Left kidney (tissue), 1 donor: ENCODE measurements at regions not wholly inside any gene's neighbourhood (a gene's known extent, or its start where the extent isn't known, plus 50 kb on each side); places are given as distances from the start of the nearest gene placed in this dataset.
"Not testable (repeated sequence)": the region's sequence is repeated elsewhere in the genome, so short reads cannot be mapped to it uniquely, and the experiment has no call there.

ENCODE experiments used
- DNase-seq: peaks from one replicate; pipeline ENCODE4 v3.0.0-alpha.2; 2013

GRCh38 chr6:99668036-99668705 lies 61.5 kb downstream of the PRDM13 start:
- no peak for DNase-seq

GRCh38 chr6:99689916-99690685 lies 83.5 kb downstream of the PRDM13 start:
- no peak for DNase-seq

DNA sequence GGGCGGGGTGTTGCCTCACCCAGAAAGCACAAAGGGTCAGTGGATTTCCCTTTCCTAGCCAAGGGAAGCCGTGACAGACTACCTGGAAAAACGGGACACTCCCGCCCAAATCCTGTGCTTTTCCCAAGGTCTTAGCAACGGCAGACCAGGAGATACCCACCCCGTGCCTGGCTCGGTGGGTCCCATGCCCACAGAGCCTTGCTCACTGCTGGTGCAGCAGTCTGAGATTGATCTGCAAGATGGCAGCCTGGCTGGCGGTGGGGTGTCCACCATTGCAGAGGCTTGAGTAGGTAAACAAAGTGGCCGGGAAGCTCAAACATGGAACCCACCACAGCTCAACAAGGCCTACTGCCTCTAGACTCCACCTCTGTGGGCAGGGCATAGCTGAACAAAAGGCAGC lies 95.7 kb downstream of the PRDM13 start:
- not testable (repeated sequence) for DNase-seq

DNA sequence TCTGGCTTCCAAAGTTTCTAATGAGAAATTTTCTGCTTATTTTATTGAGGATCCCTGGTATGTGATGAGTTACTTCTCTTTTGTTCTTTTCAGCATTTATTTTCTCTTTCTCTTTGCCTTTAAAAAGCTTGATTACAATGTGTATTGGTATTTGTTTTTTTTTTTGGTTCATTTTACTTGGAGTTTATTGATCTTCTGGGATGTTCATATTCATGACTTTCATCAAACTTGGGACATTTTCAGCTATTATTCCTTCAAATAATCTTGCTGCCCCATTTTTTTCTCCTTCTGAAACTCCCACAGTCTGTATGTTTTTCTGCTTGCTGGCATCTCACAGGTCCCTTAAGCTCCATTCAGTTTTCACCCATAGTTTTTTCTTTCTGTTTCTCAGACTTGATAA lies 102.4 kb downstream of the PRDM13 start:
- DNase-seq, result no peak

DNA sequence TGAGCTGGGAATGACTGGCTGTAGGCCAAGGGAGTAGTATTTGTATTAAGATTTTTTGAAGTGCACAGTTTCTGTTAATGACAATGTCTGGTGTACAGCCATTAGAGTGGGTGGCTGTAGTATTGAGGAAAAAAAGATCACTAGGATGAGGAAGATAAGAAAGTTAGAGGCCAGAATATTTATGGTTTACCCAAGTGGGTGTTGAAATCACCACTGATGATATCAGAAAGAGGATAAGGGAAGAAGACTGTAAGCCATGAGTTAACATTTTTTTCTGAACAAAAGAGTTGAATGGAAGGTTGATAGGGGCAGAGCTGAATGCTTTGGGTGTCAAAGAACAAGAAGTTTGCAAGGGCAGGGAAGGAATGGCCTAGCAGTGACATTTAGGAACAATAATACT lies 104.7 kb downstream of the PRDM13 start:
- DNase-seq, result no peak

DNA sequence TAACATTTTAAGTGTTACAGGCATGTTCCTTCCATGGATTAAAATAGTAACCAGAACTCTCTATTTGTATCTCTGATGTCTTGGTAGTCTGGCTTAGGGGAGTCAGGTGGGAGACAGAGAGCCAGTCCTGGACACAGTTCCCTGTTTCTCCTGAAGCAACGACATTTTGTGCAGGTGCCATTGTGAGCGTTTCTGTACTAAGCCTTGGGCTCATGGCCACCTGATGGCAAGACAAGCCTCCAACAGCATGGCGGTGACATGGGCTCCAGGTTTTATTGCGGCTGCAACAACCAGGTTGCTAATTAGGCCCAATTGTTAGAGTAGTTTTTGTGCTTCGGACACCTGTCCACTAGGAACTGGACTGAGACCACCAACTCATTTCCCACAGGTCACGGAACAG lies 105.3 kb downstream of the PRDM13 start:
- no peak for DNase-seq

GRCh38 chr6:99712519-99712918 lies 105.9 kb downstream of the PRDM13 start:
- no peak for DNase-seq

- DNase-seq, result not testable (repeated sequence)
Observed at GRCh38 chr6:99722043-99722442, 115.4 kb downstream of the PRDM13 start.

GRCh38 chr6:99730237-99730636 lies 123.6 kb downstream of the PRDM13 start:
- not testable (repeated sequence) for DNase-seq

- no peak for DNase-seq
Observed at GRCh38 chr6:99736302-99736701, 129.7 kb downstream of the PRDM13 start.

DNA sequence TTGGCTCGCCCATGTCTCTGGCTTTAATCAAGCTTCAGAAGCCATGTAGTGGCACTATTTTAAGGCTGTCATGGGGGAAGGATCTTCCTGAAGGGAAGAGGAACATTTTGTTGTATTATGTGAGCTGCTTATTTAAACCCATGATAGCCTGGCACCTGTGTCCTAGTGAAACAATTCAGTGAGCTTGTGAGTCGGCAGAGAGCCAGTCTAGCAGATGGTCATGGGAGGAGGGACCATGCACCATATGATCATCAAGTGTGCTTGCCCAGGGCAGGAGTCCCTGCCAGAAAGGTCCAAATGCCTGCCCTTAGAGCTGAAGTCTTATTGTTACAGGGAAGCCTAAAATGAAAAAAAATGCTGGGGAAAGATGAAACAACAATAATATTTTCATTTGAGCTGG lies 132.9 kb downstream of the PRDM13 start:
- DNase-seq, result no peak

DNA sequence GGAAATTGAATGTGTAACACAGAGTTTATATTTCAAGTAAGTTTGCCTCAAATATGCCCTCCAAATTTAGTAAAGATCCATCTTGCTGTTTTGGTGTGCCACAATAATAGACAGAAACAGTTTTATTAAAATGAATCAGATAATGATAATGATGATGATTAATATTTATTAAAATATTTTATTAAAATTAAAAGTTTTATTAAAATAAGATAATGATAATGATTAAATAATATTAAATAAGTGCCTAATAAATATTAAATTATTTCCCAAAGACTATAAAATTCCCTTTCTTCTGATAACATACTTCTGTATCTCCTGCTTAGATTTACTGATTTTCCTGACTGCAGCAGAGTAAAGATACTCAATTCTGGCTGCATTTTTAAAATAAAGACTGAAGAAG lies 134.5 kb downstream of the PRDM13 start:
- no peak for DNase-seq

- no peak for DNase-seq
Observed at GRCh38 chr6:99743647-99744046, 137.0 kb downstream of the PRDM13 start.

DNA sequence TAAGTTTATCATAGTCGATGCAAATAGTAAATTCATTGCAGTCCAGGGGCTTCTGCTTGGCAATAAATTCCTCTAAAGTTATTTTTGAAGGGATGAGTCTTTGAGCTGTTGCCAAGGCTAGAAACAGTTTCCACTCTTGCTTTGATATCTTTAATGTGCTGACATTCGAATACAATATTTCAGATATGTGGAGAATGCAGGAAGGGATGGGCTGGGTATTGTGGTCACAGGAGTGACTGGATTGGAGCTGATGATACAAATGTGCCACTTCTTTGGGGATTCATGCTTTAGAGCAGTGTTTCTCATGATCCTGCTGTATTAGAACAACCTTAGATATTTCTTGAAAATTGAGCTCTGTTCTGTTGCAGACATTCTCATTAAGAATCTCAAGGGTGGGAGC lies 139.0 kb downstream of the PRDM13 start:
- DNase-seq, result no peak

- peak; percentile 56 for DNase-seq
Observed at GRCh38 chr6:99746261-99746895, 139.7 kb downstream of the PRDM13 start.

DNA sequence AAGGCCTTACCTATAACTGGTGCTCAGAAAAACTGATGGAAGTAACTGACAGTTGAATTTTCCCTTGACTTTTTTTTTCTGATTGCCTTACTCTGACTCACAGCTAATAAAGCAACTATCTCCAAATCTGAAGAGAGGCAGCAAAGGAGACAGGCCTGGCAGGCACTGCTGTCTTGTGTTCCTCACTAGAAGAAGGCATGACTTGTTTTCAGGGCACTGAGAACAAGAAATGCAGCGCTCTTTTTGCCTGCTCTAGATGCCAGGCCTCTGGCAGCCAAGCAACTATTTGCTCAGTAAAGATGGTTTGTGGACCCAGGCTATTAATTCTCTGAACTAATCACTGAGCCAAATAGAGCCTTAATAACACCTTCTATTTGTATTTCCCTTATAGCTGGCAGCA lies 155.1 kb downstream of the PRDM13 start:
- DNase-seq, result no peak

- DNase-seq, result no peak
Observed at GRCh38 chr6:99768166-99768565, 161.5 kb downstream of the PRDM13 start.

DNA sequence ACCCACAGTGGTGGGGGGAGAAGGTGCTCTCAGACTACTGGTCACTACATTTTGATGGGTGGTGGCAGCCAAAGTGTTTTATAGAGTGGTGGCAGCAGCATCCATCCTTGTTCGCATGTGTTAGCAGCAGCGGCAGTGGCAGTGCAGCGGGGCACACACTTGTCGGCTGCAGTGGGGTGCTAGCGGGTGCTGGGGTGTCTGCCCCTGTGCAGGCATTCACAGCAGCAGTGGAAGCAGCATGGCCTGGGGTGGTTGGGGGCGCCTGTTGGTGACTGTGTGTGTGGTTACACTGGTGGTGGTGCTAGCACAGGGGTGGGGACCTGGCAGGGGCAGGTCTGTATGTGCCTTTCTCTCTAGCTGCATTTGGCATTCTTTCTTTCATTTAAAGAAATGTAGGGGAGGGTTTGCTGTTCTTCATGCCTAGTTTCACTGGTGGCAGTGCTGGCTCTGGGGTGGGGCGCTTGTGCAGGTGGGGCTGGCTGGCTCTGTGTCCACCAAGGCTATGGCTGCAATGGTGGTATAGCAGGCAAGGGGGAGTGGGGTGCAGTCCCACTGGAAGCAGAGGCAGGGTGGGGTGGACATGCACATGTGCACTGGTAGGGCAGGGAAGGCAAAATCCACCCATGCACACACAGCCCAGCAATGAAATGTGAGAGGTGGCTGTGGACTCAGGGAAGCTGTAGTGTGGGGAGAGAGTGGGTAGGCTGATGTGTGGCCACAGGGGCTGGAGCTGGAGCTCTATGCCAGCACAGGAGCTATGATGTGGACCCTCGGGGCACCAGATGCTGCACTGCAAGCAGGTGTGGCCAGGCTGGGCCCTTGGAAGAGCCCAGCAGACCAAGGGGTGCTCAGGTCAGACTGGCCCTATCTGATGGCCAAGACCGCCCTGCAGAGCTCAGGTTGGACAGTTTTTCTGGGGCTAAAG lies 173.3 kb downstream of the PRDM13 start:
- no peak for DNase-seq

GRCh38 chr6:99780556-99780885 lies 173.9 kb downstream of the PRDM13 start:
- no peak for DNase-seq

DNA sequence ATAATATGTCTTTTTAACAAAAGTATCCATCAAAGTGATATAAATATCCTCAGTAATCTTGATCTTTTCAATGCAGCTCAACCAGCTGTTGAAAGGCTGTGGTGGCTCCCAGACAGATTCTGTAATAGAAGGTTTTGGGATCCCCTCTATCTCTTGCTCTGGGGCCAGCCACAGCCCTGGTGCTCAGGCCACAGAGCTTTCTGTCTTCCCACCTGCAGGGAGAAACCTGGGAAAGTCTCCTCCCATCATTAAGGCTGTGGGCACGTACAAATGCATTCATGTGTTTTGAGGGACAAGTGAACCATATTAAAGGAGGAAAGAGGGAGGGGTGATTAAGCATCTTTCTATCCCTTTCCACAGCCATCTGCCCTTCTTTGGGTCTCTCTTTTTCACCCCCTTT lies 183.1 kb downstream of the PRDM13 start:
- DNase-seq, result no peak

DNA sequence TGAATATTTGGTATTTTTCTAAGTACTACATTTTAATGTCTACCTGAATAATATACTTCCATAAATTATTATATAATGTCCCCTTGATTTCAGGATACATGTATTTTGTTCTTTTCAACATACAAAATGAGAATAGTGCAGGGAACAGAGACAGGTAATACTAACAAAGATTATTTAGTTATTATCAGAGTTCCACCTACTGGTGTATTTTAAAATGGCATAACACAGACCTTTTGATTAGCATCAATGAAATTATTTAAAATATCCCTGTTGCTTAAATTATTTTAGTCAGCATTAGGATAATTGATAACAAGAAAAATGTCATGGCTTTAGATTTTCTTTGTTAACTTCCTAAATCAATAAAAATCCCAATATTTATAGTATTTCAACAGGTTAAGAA lies 184.0 kb downstream of the PRDM13 start:
- no peak for DNase-seq

DNA sequence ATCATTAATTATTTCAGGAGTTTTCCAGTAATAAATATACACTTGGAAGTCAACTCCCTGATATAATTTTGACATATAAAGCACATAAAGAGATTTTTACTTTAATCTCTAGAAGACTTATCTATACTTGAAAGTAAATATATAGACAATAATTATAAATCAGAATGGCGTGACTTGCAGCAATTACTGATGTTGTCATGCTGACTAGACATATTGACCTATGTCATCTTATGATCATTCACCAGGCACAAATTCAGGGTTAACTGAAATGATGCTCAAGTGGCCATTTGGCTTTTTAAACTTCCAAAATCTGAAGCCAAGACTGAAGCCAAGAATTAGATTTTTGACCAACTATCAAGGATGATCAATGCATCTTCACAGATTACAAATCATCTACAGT lies 192.2 kb downstream of the MCHR2 start:
- no peak for DNase-seq
